SKM-1 treated with dmso at 0.1 percent for 144 hours (cell line): ENCODE measurements at regions not wholly inside any gene's neighbourhood (a gene's known extent, or its start where the extent isn't known, plus 50 kb on each side); places are given as distances from the start of the nearest gene placed in this dataset.

ENCODE experiments used
- DNase-seq: peaks from one replicate; lab custom pipeline; 2025; ENCODE audit not compliant: unreplicated experiment; lab: John Stamatoyannopoulos, UW

DNA sequence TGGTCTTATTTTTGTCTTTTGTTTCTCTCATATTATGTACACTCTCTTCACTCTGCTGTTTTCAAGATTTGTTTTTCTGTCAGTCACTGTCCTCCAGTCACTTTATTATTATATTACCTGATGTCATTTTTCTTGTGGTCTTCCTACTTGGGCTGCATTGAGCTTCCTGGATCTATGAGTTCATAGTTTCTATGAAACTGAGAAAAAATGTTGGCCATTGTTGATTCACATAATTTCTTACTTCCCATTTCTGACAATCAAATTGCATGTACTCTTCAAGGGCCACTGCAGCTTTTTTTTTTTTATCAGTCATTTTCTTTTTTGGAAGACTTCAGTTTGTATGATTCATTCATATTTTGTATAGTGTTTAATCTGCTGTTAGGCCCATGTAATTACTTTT is 1180.6 kb upstream of the GBE1 start:
- no peak for DNase-seq

DNA sequence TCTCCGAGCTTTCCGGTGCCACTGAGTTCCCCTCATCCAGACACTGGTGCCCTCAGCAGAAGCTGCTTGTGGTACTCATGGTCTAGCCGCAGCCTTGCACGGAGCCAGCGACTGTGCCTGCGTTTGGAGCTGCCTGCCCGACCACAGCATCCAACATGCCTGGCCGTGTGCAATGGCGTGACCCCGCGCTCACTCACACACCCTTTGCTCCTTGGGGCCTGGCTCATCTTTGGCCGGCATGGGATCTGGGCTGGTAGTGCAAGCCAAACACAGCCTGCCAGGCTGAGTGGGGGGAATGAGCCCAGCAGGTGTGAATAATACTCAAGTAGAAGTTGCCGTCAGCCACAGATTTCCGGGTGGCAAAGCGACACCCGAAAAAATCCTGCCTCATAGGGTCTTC is 1178.7 kb upstream of the GBE1 start:
- no peak for DNase-seq

DNA sequence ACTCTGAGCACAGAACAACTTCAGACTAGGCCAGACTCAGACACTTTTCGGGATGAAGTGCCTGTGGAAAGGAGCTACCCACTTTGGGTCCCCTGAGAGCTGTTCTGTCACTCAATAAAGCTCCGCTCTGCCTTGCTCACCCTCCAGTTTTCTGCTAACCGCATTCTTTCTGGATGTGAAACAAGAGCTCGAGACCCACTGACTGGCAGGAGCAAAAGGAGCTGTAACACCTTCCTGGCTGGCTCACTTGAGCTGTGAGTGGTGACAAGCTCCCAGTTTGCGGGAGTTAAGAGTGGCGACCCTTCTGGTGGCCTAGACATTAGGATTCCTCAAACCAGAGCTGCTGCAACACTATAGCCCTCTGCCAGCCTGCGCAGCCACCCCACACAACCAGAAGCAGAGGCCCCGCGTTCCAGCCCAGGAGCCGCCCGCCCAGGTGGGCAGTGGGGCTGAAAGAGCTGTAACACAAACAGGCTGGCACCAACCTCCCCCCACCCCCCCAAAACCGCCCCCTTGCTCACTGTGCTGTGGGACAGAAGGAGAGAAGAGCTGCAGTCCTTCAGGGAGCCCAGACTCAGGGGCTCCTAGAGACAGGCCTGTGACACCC is 1178.1 kb upstream of the GBE1 start:
- no peak for DNase-seq

DNA sequence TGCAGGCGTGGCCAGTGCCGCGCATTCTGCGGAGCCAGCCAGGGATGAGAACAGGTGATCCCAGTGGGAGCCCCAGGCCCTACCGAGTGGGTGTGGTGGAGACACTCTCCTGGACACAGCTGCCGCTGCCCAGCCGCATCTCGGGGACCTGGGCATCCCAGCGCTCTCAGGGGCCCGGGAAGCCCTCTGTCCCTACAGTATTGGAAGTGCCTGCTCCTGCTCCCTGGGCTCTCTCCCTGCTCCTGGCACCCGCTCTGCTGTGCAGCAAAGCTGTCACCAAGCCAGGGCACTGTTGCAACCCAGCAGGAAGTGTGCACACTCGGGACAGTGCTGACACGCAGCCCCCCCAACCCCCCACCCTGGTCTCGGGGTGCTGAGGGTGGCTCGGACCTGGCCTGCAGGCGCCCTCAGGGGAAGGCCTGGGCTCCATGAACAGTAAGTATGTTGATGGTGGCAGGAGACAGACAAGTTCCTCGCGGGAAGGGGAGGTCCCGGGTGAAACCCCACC is 1177.4 kb upstream of the GBE1 start:
- no peak for DNase-seq

DNA sequence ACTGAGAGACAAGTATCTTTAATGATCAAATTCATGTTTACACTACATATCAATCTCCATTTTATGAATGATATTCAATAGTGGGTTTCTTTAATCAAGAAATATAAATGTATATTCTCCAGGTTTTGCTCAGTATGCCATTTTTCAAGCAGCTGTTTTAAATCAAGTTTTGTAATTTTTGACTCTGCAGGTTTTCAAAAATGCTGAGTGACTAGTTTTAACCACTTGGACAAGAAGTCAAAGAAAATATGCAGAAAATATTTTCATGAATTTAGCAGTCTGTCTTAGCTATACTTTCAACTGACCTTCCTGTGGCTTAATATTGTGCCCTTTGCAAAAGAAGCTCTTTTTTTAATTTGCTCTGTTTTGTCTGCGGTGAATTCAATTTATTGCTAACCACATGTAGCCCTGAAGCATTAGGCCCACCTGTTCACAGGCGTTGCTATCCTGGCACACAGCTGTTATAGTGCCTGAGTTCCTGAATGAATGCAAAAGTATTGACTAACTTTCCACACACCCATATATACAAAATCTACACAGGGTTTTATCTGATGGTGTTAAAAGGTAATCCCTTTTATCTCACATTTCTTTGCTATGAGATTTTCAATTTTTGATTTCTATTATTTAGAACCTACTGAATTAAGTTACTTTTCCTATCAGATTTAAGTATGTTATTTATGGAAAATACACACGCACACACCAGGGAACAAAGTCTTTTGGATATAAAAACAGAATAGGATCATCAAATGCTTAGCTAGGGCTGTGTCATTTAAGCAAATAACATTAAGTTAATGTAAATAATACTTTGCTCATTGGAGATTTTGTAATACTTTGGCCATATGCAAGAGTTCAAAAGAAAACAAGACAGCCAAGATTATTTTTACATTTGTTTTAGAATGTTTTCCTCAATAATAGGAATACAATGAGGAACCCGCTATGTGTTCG is 1166.1 kb upstream of the GBE1 start:
- DNase-seq = no peak

DNA sequence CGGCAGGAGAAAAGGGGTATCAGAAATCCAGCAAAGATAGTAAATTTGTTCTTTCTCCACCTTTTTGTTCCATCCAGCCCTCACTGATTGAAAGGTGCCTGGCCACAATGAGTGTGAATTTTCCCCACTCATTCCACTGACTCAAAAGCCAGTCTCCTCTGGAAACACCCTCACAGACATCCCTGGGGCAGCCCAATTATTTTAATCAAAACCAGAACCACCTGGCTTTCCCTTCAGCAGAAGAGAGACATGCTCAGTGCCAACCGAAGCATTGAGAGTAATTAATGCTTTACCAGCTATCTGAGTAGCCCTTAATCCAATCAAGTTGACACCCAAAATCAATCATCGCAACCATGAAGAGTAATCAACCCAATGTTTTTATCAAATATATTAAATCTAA is 1129.6 kb upstream of the GBE1 start:
- DNase-seq = no peak

DNA sequence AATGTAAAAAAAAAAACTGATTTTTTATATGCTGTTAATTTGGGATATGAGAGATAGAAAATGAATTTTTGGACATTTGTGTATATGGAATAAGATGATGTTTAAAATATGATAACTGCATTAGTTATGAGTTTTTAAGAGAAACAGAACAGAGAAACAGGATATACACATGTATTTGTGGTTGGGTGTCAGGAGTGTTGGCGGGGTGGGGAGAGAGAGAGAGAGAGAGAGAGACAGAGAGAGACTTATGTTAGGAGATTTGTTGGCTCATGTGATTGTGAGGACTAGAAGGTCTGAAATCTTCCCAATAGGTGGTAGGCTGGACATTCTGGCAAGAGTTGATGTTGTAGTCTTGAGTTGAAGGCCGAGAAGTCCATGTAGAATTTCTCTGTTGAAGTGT is 1121.6 kb upstream of the GBE1 start:
- DNase-seq = no peak

DNA sequence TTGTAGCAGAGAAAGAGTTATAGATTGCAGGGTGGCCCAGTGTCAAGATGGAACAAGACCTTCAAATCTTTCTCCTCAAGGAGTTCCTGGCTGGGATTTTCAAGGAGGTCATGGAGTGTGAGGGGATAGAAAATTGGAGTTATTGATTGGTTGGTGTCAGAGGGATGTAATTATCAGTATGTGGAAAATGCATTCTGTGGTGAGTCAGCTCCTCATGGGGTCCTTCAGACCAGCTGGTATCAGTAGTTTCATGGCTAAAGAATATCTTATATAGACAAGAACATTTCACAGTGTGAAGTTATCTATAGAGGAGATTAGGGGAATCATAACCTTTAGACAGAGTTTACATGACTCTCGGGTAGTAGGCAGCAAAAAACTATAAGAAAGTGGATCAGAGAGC is 1114.0 kb upstream of the GBE1 start:
- DNase-seq = no peak

DNA sequence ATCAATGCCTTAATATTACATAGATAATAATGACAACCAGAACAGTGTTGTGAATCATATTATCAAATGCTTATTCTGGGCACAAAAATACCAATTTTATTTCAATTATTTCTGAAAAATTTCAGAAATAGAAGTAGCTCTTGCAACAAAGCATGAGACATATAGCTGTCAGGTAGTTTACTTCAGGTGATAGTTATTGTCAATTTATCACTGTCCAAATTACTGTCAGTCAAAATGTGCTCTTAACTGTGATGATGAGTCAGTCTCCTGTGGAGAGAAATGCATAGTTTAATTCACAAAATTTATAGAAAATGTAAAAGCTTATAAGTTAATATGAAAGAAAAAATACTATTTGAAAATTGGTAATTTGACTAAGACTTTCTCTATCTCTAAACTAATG is 1078.4 kb upstream of the GBE1 start:
- DNase-seq = no peak

DNA sequence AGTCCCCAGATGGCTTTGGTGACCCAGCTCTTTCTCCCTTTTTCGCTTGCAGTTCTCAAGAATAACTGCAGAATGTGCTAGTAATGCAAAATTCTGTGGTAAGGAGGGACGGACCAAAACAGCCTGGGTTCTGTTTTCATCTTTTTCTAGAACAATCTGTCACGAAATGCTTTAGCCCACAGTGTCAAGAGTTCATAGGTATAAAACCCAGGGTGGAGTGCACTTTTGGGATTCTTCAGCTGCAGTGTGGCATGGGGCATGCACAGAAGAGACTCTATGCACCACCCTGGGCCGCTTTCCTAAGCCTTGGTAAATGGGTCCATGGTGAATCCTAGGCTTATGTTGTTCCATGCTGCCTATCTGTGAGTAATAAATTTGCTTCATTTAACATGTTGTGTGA is 1072.7 kb upstream of the GBE1 start:
- DNase-seq = no peak

DNA sequence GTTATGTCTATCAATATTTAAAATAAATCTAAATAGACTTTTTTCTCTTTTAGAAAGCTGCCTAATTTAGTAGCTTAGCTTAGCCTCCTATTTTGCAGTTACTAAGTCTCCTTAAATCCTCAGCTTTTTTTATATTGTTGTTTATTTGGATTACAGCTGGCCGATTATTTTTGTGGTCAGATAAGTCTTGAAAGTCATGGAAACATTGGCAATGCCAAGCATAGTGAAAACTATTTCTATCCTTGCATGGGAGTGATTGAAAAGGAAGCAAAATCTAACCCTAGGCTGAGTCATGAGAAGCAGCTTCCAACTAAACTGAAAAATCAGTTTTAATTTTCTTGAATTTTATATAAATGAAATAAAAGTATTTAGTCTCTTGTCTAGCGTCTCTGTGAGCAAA is 1063.0 kb upstream of the GBE1 start:
- DNase-seq = no peak

DNA sequence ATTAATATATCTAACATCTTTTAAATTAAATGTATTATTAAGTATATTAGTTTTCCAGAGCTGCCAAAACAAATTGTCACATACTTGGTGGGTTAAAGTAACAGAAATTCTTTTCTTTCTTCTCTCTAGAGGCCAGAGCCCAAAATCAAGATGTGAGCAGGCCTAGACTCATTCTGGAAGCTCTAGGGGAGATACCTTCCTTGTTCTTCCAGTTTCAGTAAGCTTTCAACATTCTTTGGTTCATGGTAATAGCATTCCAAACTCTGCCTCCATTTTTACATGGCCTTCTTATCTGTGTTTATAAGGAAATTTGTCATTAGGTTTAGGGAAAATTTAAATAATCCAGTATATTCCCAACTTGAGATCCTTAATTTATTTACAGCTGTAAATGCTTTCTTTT is 1054.6 kb upstream of the GBE1 start:
- no peak for DNase-seq

DNA sequence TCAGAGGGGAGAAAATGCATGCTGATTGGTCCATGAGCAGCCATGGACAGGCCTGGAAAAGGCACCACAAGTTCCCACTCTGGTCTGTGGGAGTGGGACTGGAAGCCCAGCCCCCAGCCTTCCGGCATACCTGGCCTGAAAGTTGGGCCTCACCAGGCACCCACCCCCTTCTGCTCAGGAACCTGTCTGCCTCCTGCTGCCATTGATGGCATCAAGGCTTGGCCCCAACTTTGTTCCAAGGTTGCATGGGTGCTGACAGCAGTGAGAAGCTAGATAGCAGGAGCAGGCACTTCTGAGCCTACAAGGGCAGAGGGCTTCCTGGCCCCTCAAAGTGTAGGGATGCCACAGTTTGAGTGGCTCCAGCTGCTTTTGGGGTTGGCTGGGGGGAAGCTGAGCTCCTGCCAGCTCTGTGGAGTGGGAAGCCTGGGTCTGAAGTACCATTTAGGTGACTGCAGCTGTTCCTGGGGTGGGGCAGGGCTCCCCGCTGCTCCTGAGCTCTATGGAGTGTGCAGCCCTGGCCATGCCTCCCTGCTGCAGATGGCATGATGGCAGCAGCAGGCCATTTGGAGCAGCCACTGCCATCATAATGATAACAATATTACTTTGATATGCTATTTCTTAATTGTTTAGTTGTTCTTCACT is 1054.1 kb upstream of the GBE1 start:
- DNase-seq = no peak

DNA sequence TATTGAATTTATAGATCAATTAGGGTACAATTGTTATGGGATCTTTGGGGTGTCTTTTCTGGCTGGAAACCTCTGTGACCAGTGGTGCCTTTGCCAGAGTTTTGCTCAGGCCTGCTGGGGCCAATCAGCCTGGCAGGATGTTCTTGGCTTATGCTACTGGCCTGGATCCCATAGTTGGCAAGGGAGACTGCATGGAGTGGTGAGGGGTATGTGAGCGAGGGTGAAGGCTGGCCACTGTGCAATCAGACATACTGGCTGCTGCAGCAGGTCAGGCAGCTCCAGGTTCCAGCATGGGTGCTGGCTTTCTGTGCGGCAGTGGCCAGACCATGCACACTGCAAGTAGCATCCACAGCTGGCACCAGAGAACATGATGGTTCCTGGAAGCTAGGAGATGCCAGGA is 1053.2 kb upstream of the GBE1 start:
- no peak for DNase-seq

DNA sequence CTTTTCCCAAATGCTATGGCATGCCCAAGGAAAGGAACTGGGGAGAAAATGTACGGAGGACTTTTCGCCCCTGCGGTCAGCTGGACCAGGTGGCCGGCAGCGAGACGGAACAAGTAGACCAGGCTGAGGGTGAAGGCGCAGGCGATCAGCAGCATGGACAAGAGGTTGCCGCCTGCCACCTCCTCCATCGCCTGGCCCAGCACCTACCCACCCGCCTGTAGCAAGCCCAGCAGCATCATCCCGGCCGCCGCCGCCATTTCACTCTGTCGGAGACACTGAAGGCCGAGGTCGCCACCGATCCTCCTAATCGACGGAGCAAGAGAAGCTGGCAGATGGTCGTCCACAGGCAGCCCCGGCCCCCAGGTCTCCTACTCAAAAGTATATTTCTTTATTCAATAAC is 1046.3 kb upstream of the GBE1 start:
- DNase-seq = no peak

DNA sequence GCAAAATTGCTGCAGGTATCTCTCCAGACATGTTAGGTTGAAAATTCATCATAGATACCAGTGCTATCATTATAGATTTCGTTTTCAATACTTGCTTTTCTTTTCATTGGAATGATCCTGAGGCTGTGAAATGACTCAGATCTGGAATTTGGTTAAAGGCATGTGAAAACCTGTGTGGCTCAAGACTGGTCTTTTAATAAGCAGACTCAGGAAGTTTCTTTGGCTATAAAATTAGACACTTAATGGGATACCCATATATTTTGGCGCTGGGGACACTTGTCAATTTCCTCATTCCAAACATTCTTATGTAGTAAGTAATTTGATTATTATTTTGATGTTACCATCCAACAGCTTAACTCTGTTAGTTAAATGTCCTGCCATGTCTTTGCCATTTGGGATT is 1041.1 kb upstream of the GBE1 start:
- no peak for DNase-seq

DNA sequence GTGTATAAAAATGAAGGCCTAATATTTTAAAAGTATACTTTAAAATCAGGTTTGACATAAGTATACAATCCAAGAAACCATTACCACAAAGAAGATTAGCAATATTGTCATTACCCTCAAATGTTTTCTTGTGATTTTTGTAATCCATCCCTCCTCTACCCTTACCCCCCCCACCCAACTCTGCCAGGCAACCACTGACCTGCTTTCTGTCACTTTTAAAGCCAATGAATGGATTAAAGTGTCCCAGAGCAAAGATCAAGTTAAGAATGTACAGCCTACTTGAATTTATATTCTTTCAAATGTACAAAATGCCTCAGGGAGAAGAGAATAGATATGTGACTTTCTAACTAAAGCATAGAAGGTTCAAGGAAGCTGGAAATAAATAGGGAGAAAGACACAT is 1038.8 kb upstream of the GBE1 start:
- DNase-seq = no peak

DNA sequence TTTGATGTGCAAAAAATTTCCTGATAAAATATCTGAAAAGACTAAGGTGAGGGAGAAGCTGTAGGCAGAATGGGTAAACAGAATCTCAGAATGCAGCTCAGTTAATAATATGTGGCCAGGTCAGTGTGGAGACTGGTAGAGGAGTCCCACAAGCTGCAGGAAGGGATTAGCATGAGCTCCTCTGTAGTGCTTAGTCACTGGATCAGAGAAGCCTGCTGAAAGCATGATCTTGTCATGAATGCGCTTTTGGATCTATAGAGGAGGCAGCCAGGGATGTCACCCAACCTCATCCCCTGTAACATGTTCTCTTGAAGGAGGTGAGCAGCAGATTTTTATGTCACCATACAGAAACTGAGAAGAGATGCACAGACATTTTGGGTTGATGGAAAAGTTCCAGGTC is 1035.3 kb upstream of the GBE1 start:
- DNase-seq = no peak

DNA sequence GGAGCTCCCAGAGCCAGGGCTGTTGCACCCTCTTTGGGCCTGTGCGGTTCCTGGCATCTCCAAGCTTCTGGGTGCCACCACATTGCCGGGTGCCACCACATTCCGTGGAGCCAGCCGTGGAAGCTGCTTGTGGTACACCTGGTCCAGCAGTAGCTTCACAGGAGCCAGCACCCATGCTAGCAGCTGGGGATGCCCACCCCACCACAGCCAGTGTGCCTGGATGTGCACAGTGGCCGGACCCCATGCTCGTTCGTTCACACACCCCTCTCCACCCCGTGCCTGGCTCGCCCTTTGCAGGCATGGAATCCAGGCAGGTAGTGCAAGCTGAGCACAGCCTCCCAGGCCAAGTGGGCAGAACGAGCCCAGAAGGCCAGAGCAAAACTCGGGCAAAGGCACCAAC is 1029.8 kb upstream of the GBE1 start:
- DNase-seq = no peak

DNA sequence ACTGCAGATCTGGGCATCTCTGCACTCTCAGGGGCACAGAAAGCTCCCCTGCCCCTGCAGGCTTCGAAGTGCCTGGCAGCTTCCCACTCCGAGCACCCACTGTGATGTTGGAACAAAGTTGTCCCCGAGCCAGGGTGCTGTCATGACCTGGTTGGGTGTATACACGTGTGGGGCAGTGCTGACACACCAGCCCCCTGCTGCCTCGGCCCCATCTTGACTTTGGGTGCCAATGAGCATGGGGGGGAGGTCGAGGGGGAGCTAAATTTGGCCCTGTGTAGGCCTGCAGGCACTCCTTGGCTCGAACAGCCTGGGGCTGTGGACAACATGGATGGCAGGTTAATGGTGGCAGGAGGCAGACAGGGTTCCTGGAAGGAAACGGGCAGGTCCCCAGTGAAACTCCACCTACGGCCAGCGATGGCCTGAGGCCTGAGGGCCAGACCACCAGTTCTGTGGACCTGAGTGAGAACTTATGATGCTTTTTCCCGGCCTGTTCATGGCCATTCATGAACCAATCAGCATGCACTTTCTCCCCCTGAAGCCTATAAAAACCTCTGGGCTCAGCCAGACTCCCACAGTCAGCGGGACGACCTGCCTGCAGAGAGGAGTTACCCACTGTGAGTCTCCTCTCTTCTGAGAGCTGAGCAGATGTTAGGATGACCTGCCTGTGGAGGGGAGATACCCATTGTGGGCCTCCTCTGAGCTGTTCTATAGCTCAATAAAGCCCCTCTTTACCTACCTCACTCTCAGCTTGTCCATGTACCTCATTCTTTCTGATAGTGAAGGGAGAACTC is 1029.1 kb upstream of the GBE1 start:
- DNase-seq = no peak

DNA sequence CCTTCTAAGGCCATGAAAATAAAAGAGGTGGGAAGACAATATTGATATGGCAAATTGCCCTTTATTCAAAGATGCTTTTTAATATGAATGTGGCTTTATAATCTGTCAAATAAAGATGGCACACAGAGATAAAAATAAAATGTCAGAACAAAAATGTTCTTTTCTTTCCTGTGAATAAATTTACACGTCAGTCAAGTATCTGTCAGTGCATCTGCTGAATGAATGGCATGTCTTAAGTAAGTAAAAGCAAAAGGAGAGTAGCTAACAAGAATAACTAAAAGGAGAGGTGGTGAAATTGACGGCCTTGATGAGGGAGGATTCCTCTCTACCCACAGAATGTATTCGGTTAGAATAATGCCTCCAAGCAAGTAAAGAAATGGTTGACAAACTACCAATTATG is 1021.7 kb upstream of the GBE1 start:
- DNase-seq = no peak
